DOHH2 (cell line): ENCODE measurements at regions not wholly inside any gene's neighbourhood (a gene's known extent, or its start where the extent isn't known, plus 50 kb on each side); places are given as distances from the start of the nearest gene placed in this dataset.

Experiments
- H3F3A ChIP-seq: fragments of 200-600 bp; sonication (generic), shearing (Covaris generic); 2 replicates; pipeline ENCODE4 v1.6.0; 2016; ENCODE audit warnings: antibody characterized with exemption, mild to moderate bottlenecking; ENCODE audit not compliant: control insufficient read depth, insufficient read depth
- H3K27ac ChIP-seq: fragments of 200-600 bp; sonication (generic); 2 replicates; pipeline ENCODE4 v1.5.1; 2014; ENCODE audit warnings: low read depth, mild to moderate bottlenecking, low read length, moderate library complexity
- H3K27me3 ChIP-seq: fragments of 200-600 bp; sonication (generic); 2 replicates; pipeline ENCODE4 v1.6.1; 2014; ENCODE audit warnings: mild to moderate bottlenecking, low read length, mixed read lengths; ENCODE audit not compliant: control insufficient read depth
- H3K36me3 ChIP-seq: fragments of 200-600 bp; sonication (generic); 2 replicates; pipeline ENCODE4 v1.6.1; 2014; ENCODE audit warnings: mild to moderate bottlenecking, low read length, moderate library complexity, mixed read lengths; ENCODE audit not compliant: control insufficient read depth
- H3K4me1 ChIP-seq: fragments of 200-600 bp; sonication (generic); 2 replicates; pipeline ENCODE4 v1.6.1; 2014; ENCODE audit warnings: mild to moderate bottlenecking, low read length, mixed read lengths; ENCODE audit not compliant: control insufficient read depth
- H3K4me2 ChIP-seq: fragments of 200-600 bp; sonication (generic); 2 replicates; pipeline ENCODE4 v1.6.0; 2014; ENCODE audit warnings: mild to moderate bottlenecking, low read length, moderate library complexity
- H3K4me3 ChIP-seq: fragments of 200-600 bp; sonication (generic); 2 replicates; pipeline ENCODE4 v1.5.1; 2014; ENCODE audit warnings: mild to moderate bottlenecking, low read length, mixed read lengths
- H3K79me2 ChIP-seq: fragments of 200-600 bp; sonication (generic); 2 replicates; pipeline ENCODE4 v1.6.1; 2014; ENCODE audit warnings: mild to moderate bottlenecking, low read length, mixed read lengths; ENCODE audit not compliant: control insufficient read depth
- H3K9me2 ChIP-seq: fragments of 200-600 bp; sonication (generic); replicated peaks from 2 replicates; pipeline ENCODE4 v1.6.1; 2014; ENCODE audit warnings: mild to moderate bottlenecking, low read length, mixed read lengths; ENCODE audit not compliant: control insufficient read depth
- H3K9me3 ChIP-seq: fragments of 200-600 bp; sonication (generic); 2 replicates; pipeline ENCODE4 v1.6.1; 2014; ENCODE audit warnings: antibody characterized with exemption, low read length, mixed read lengths; ENCODE audit not compliant: control insufficient read depth, insufficient read depth
- H4K20me1 ChIP-seq: fragments of 200-600 bp; sonication (generic); 2 replicates; pipeline ENCODE4 v1.6.0; 2014; ENCODE audit warnings: low read depth, mild to moderate bottlenecking, antibody characterized with exemption, low read length, moderate library complexity; ENCODE audit not compliant: control insufficient read depth, insufficient read depth
- EZH2phosphoT487 ChIP-seq: fragments of 200-600 bp; sonication (generic); IDR thresholded peaks from 2 replicates; pipeline ENCODE4 v1.6.1; 2017; ENCODE audit warnings: borderline replicate concordance, mild to moderate bottlenecking, antibody characterized with exemption, low read length, moderate library complexity, mixed read lengths
- TF ChIP-seq, protein P1 (sequence below): fragments of 200-600 bp; sonication (generic); IDR thresholded peaks from one replicate; pipeline ENCODE4 v1.5.1; 2014; ENCODE audit warnings: antibody characterized with exemption, mild to moderate bottlenecking, low read depth, low read length; ENCODE audit not compliant: poor library complexity, severe bottlenecking

DNA sequence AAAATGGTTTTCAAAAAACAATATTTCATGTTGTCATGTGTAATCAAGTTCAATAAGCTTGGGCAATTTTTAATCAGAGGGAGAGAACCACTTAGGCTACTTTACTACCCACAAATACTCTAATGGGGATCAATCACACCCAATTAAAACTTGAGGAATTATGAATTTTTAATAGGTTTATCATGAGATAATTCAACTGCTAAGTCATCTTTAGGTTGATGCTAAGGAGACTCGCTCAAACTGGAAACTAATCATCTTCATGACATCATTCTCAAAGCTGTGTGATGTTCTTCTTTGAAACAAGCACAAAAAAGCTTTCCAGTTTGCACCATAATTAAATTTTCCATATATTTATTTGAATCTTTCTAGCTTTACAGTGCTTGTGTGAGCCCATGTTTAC is 867.5 kb downstream of the MAT2B start:
- no peak overlapping the region for H3K4me2 ChIP-seq
- no peaks in the 10 kb centered on the region for H4K20me1 ChIP-seq
- H3K27me3 ChIP-seq, result no peaks in the 10 kb centered on the region
- no peaks in the 10 kb centered on the region for H3K9me3 ChIP-seq
- H3K79me2 ChIP-seq, result no peaks in the 10 kb centered on the region
- H3K9me2 ChIP-seq, result no peaks in the 10 kb centered on the region
- H3K4me1 ChIP-seq, result no peaks in the 10 kb centered on the region
- H3K27ac ChIP-seq, result no peak overlapping the region
- H3K4me3 ChIP-seq, result no peak overlapping the region
- no peaks in the 10 kb centered on the region for H3F3A ChIP-seq
- TF ChIP-seq EZH2phosphoT487, result no peak
- TF ChIP-seq, protein P1, sequence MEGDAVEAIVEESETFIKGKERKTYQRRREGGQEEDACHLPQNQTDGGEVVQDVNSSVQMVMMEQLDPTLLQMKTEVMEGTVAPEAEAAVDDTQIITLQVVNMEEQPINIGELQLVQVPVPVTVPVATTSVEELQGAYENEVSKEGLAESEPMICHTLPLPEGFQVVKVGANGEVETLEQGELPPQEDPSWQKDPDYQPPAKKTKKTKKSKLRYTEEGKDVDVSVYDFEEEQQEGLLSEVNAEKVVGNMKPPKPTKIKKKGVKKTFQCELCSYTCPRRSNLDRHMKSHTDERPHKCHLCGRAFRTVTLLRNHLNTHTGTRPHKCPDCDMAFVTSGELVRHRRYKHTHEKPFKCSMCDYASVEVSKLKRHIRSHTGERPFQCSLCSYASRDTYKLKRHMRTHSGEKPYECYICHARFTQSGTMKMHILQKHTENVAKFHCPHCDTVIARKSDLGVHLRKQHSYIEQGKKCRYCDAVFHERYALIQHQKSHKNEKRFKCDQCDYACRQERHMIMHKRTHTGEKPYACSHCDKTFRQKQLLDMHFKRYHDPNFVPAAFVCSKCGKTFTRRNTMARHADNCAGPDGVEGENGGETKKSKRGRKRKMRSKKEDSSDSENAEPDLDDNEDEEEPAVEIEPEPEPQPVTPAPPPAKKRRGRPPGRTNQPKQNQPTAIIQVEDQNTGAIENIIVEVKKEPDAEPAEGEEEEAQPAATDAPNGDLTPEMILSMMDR, result no peak
- no peaks in the 10 kb centered on the region for H3K36me3 ChIP-seq

DNA sequence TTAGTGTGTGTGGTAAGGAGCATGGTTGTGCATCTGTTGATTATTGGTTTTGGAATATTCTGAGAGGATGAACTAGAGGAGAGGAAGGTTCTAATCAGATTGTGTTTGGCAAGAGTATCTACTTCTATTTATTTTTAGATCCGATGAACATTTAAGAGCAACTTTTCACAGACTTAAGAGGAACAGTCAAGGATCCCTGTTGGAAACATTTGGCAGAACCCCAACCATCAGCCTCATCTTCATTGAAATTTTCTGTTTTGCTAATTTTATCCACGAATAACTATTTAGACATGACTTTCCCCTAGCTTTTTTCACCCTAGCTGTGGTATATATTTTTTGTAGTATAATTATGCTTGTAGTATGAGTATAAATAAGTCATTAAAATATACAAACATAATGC is 868.5 kb downstream of the MAT2B start:
- Histone ChIP-seq H3K36me3 (no peaks in the 10 kb centered on the region), H3F3A (no peaks in the 10 kb centered on the region), H3K27me3 (no peaks in the 10 kb centered on the region), H3K4me1 (no peaks in the 10 kb centered on the region), H3K27ac (no peak overlapping the region), H3K4me3 (no peak overlapping the region), H3K79me2 (no peaks in the 10 kb centered on the region), H3K4me2 (no peak overlapping the region), H3K9me3 (no peaks in the 10 kb centered on the region), H4K20me1 (no peaks in the 10 kb centered on the region), H3K9me2 (no peaks in the 10 kb centered on the region)
- no peak for TF ChIP-seq EZH2phosphoT487
- TF ChIP-seq, protein P1, result no peak

- Histone ChIP-seq H3K36me3 (no peaks in the 10 kb centered on the region), H3K4me3 (no peak overlapping the region), H3K9me3 (no peaks in the 10 kb centered on the region), H3K27me3 (no peaks in the 10 kb centered on the region), H3K4me1 (no peaks in the 10 kb centered on the region), H3K79me2 (no peaks in the 10 kb centered on the region), H3F3A (no peaks in the 10 kb centered on the region), H3K4me2 (no peak overlapping the region), H4K20me1 (no peaks in the 10 kb centered on the region), H3K27ac (no peak overlapping the region), H3K9me2 (no peaks in the 10 kb centered on the region)
- TF ChIP-seq, protein P1, result no peak
- TF ChIP-seq EZH2phosphoT487, result no peak
Observed at GRCh38 chr5:164375051-164375450, 869.6 kb downstream of the MAT2B start.

DNA sequence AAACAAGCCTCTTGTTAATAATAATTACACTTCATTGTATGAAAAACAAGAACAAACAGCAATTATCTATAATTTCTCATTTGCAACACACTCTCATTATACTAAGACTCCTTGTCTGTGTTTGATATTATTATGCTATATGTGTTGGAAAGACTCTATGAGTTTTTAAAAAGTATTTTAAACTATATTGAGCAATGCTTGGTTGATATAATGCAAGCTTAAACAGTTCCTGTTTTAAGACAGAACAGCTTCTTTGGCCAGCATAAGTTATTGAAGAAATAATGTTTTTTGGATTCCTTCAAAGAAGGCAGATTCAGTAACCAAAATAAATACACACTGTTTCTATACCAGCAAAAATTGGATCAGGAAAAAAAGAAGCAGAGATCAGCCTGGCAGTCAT is 871.4 kb downstream of the MAT2B start:
- no peaks in the 10 kb centered on the region for H3F3A ChIP-seq
- H3K79me2 ChIP-seq, result no peaks in the 10 kb centered on the region
- no peak overlapping the region for H3K27ac ChIP-seq
- no peaks in the 10 kb centered on the region for H3K4me1 ChIP-seq
- no peak overlapping the region for H3K4me2 ChIP-seq
- no peaks in the 10 kb centered on the region for H3K36me3 ChIP-seq
- H3K9me2 ChIP-seq, result no peaks in the 10 kb centered on the region
- no peaks in the 10 kb centered on the region for H4K20me1 ChIP-seq
- H3K27me3 ChIP-seq, result no peaks in the 10 kb centered on the region
- no peaks in the 10 kb centered on the region for H3K9me3 ChIP-seq
- no peak overlapping the region for H3K4me3 ChIP-seq
- no peak for TF ChIP-seq EZH2phosphoT487
- TF ChIP-seq, protein P1, result no peak
